Activated T-cell treated with anti-CD3 and anti-CD28 coated beads for 48 hours (primary cell): ENCODE measurements at regions not wholly inside any gene's neighbourhood (a gene's known extent, or its start where the extent isn't known, plus 50 kb on each side); places are given as distances from the start of the nearest gene placed in this dataset.

Experiments used
- DNase-seq: peaks from one replicate; pipeline ENCODE4 v3.0.0-alpha.2; 2020; ENCODE audit warnings: low read depth

GRCh38 chr22:49208768-49209252, 618.9 kb downstream of the BRD1 start:
- DNase-seq, result no peak

GRCh38 chr22:49208004-49208402, 619.7 kb downstream of the BRD1 start:
- no peak for DNase-seq

GRCh38 chr22:49207008-49208003, 620.4 kb downstream of the BRD1 start:
- no peak for DNase-seq

GRCh38 chr22:49206281-49206680, 621.4 kb downstream of the BRD1 start:
- no peak for DNase-seq

- DNase-seq, result no peak
Measured at GRCh38 chr22:49205483-49205800, 622.2 kb downstream of the BRD1 start.

GRCh38 chr22:49204599-49205482, 622.8 kb downstream of the BRD1 start:
- DNase-seq, result no peak

GRCh38 chr22:49203859-49204598, 623.6 kb downstream of the BRD1 start:
- no peak for DNase-seq

- no peak for DNase-seq
Measured at GRCh38 chr22:49203091-49203858, 624.4 kb downstream of the BRD1 start.

- no peak for DNase-seq
Measured at GRCh38 chr22:49202226-49202625, 625.4 kb downstream of the BRD1 start.

GRCh38 chr22:49201046-49201970, 626.4 kb downstream of the BRD1 start:
- DNase-seq, result no peak

GRCh38 chr22:49199224-49199623, 628.4 kb downstream of the BRD1 start:
- no peak for DNase-seq

- DNase-seq, result no peak
Measured at GRCh38 chr22:49198705-49199084, 629.0 kb downstream of the BRD1 start.

GRCh38 chr22:49197986-49198704, 629.5 kb downstream of the BRD1 start:
- DNase-seq, result no peak

- DNase-seq, result no peak
Measured at GRCh38 chr22:49197505-49197904, 630.2 kb downstream of the BRD1 start.

GRCh38 chr22:49196046-49196511, 631.6 kb downstream of the BRD1 start:
- no peak for DNase-seq

GRCh38 chr22:49195636-49196035, 632.0 kb downstream of the BRD1 start:
- DNase-seq, result no peak

- no peak for DNase-seq
Measured at GRCh38 chr22:49193901-49194465, 633.7 kb downstream of the BRD1 start.

- no peak for DNase-seq
Measured at GRCh38 chr22:49193348-49193747, 634.3 kb downstream of the BRD1 start.

GRCh38 chr22:49192857-49193250, 634.8 kb downstream of the BRD1 start:
- no peak for DNase-seq
